ENCODE measurements at regions not wholly inside any gene's neighbourhood (a gene's known extent, or its start where the extent isn't known, plus 50 kb on each side); places are given as distances from the start of the nearest gene placed in this dataset.

DNA sequence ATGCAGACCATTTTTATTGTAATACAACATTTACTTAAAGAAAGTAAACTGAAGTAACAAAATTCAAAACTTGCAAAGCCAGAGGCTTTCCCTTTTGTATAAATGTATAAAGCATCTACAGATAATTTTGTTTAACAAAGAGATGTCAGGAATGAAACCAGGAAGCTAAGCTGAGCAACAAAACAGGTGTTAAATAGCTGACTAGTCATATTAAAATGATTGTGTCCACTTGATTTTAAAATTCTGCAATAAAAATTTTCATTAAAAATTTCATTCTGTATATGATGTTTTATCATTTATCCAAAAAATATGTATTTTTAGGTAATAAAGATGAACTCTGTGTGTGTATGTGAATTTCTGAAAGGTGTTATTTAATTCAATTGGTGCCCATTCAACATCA, 72.0 kb upstream of the TRAM1L1 start:
- TF ChIP-seq, protein P1, sequence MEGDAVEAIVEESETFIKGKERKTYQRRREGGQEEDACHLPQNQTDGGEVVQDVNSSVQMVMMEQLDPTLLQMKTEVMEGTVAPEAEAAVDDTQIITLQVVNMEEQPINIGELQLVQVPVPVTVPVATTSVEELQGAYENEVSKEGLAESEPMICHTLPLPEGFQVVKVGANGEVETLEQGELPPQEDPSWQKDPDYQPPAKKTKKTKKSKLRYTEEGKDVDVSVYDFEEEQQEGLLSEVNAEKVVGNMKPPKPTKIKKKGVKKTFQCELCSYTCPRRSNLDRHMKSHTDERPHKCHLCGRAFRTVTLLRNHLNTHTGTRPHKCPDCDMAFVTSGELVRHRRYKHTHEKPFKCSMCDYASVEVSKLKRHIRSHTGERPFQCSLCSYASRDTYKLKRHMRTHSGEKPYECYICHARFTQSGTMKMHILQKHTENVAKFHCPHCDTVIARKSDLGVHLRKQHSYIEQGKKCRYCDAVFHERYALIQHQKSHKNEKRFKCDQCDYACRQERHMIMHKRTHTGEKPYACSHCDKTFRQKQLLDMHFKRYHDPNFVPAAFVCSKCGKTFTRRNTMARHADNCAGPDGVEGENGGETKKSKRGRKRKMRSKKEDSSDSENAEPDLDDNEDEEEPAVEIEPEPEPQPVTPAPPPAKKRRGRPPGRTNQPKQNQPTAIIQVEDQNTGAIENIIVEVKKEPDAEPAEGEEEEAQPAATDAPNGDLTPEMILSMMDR (IDR thresholded peaks at IDR 0.05): no peak
- TF ChIP-seq POLR2A (IDR thresholded peaks at IDR 0.05): no peak
